ENCODE measurements at regions not wholly inside any gene's neighbourhood (a gene's known extent, or its start where the extent isn't known, plus 50 kb on each side); places are given as distances from the start of the nearest gene placed in this dataset.

GRCh38 chr4:3347871-3348270 lies 55.0 kb downstream of the RGS12 start:
- TF ChIP-seq TCF12 (IDR thresholded peaks at IDR 0.05; ENCODE audit: low read depth) (no peak), RAD21 (IDR thresholded peaks at IDR 0.05; ENCODE audit: low read depth) (no peak), CEBPB (IDR thresholded peaks at IDR 0.05) (no peak), YY1 (IDR thresholded peaks at IDR 0.05; ENCODE audit: low read depth) (no peak), REST (IDR thresholded peaks at IDR 0.05; ENCODE audit: low read depth) (no peak), FOXM1 (IDR thresholded peaks at IDR 0.05; ENCODE audit: borderline replicate concordance, low read depth) (no peak), USF1 (IDR thresholded peaks at IDR 0.05) (no peak), EP300 (IDR thresholded peaks at IDR 0.05; ENCODE audit: borderline replicate concordance) (no peak)

Data from Ishikawa (cell line).